HepG2 (cell line): ENCODE measurements at regions not wholly inside any gene's neighbourhood (a gene's known extent, or its start where the extent isn't known, plus 50 kb on each side); places are given as distances from the start of the nearest gene placed in this dataset.
"Not testable (repeated sequence)": the region's sequence is repeated elsewhere in the genome, so short reads cannot be mapped to it uniquely, and the experiment has no call there.

Experiments used
- ATAC-seq: fragments of 200-7000 bp; cut with Tn5 transposase; 3 replicates; pipeline ENCODE4 v1.9.1; 2020; ENCODE audit warnings: mild to moderate bottlenecking, moderate library complexity
- BruUV-seq: library from RNA; stranded (reverse); fragments of 400-500 nt; replicated peaks from 2 replicates; lab custom pipeline; 2021; lab: Mats Ljungman, UMichigan
- CTCF ChIA-PET: fragments of 300-600 bp; formaldehyde crosslinking; extraction: SDS; loops from one replicate; lab custom pipeline; 2021; ENCODE audit warnings: low total read pairs, inconsistent platforms, low intra/inter-chr PET ratio; lab: Yijun Ruan, JAX
- POLR2A ChIA-PET: fragments of 350-600 bp; sonication (Branson Sonifier 250); formaldehyde crosslinking; loops from one replicate; lab custom pipeline; 2020; ENCODE audit warnings: antibody characterized with exemption, inconsistent platforms; lab: Yijun Ruan, JAX
- DNase-seq: peaks from one replicate; pipeline ENCODE4 v3.0.0-alpha.2; 2015; ENCODE audit warnings: low spot score
- FAIRE-seq: peaks from 3 replicates; lab custom pipeline; 2011; peaks lifted over from hg19 to GRCh38; lab: Jason Lieb, UNC
- H2AFZ ChIP-seq: one replicate; pipeline ENCODE4 v1.6.1; 2011; ENCODE audit warnings: low read length, inconsistent platforms
- H3K27ac ChIP-seq: fragments of 300-600 bp; 3 replicates; pipeline ENCODE4 v1.8.0; 2011; ENCODE audit warnings: mixed run types, mild to moderate bottlenecking, mixed read lengths, low read length, inconsistent platforms; ENCODE audit not compliant: insufficient read depth; ENCODE audit errors: extremely low read length
- H3K27me3 ChIP-seq, 2 experiments: fragments of 200-600 bp in 1 of 2; 2 replicates in 1 of 2; 3 replicates in 1 of 2; pipeline versions ENCODE4 v1.6.0 to v1.8.0; 2011; ENCODE audit warnings: low read length in 2 of 2, mild to moderate bottlenecking in 2 of 2, moderate library complexity in 2 of 2, inconsistent platforms in 1 of 2; ENCODE audit not compliant: insufficient read depth in 2 of 2, control insufficient read depth in 1 of 2
- H3K36me3 ChIP-seq, 2 experiments: fragments of 200-600 bp in 1 of 2; replicated peaks in 1 of 2; 2 replicates in 1 of 2; 3 replicates in 1 of 2; pipeline versions ENCODE4 v1.5.1 to v1.8.0; 2011; ENCODE audit warnings: low read length in 2 of 2, inconsistent platforms in 1 of 2; ENCODE audit not compliant: insufficient read depth in 2 of 2, control insufficient read depth in 1 of 2
- H3K4me1 ChIP-seq: 2 replicates; pipeline ENCODE4 v1.5.1; 2012; ENCODE audit warnings: low read length, inconsistent platforms; ENCODE audit not compliant: insufficient read depth
- H3K4me2 ChIP-seq: 2 replicates; pipeline ENCODE4 v1.6.0; 2011; ENCODE audit warnings: low read depth, low read length, inconsistent platforms
- H3K4me3 ChIP-seq, 3 experiments: fragments of 200-600 bp in 1 of 3; sonication (generic), shearing (Covaris generic) in 1 of 3; replicated peaks in 1 of 3; 2 replicates each; pipeline ENCODE4 v1.5.1; 2011 to 2016; ENCODE audit warnings: low read length in 3 of 3, inconsistent platforms in 2 of 3, low read depth in 2 of 3, mild to moderate bottlenecking in 2 of 3, control low read depth in 1 of 3, mixed read lengths in 1 of 3; ENCODE audit not compliant: insufficient read depth in 1 of 3
- H3K79me2 ChIP-seq: one replicate; pipeline ENCODE4 v1.6.1; 2011; ENCODE audit warnings: low read length, inconsistent platforms; ENCODE audit not compliant: insufficient read depth
- H3K9ac ChIP-seq: 2 replicates; pipeline ENCODE4 v1.6.0; 2011; ENCODE audit warnings: mild to moderate bottlenecking, low read depth, low read length, inconsistent platforms; ENCODE audit not compliant: insufficient read depth
- H3K9me3 ChIP-seq: 2 replicates; pipeline ENCODE4 v1.5.1; 2012; ENCODE audit warnings: mild to moderate bottlenecking, low read length
- H4K20me1 ChIP-seq: 2 replicates; pipeline ENCODE4 v1.6.0; 2011; ENCODE audit warnings: inconsistent platforms, mild to moderate bottlenecking, low read length, moderate library complexity; ENCODE audit not compliant: insufficient read depth
- ATF7 ChIP-seq, 2 experiments: fragments of 450-650 bp in 1 of 2; sonication (generic) in 1 of 2; formaldehyde crosslinking in 1 of 2; IDR thresholded peaks; 2 replicates each; pipeline versions ENCODE4 v1.4.0 to v1.6.1; 2016 to 2020; ENCODE audit warnings: antibody characterized with exemption in 1 of 2, mild to moderate bottlenecking in 1 of 2, missing genetic modification reagents in 1 of 2
- CEBPB ChIP-seq: IDR thresholded peaks from 2 replicates; pipeline ENCODE4 v1.6.1; 2011; ENCODE audit warnings: low read depth, low read length, improper control_type of control experiment, borderline replicate concordance
- CEBPG ChIP-seq: IDR thresholded peaks from 2 replicates; pipeline ENCODE4 v1.6.1; 2016
- CREB1 ChIP-seq, 2 experiments: fragments of 450-650 bp in 1 of 2; IDR thresholded peaks; 2 replicates each; pipeline ENCODE4 v1.6.1; 2016 to 2017; ENCODE audit warnings: control low read depth in 1 of 2, mild to moderate bottlenecking in 1 of 2, missing compliant biosample characterization in 1 of 2, missing genetic modification characterization in 1 of 2
- ETV5 ChIP-seq: IDR thresholded peaks from 2 replicates; pipeline ENCODE4 v1.6.1; 2018; ENCODE audit warnings: missing biosample characterization, missing genetic modification reagents, inconsistent platforms, borderline replicate concordance
- RFX5 ChIP-seq: IDR thresholded peaks from 2 replicates; pipeline ENCODE4 v1.6.1; 2011; ENCODE audit warnings: low read depth, low read length, improper control_type of control experiment
- SNAPC2 ChIP-seq: sonication (generic); formaldehyde crosslinking; IDR thresholded peaks from 2 replicates; pipeline ENCODE4 v1.8.1; 2022; ENCODE audit warnings: mild to moderate bottlenecking, missing genetic modification reagents
- ZNF124 ChIP-seq: sonication (generic); formaldehyde crosslinking; IDR thresholded peaks from 2 replicates; pipeline ENCODE4 v1.4.0; 2020; ENCODE audit warnings: missing genetic modification reagents
- WGBS: methylation state at CpG from one replicate; pipeline ENCODE4 v1.1.6; 2017; ENCODE audit warnings: low lambda C conversion rate; 5-methylcytosine and 5-hydroxymethylcytosine counted together
- in situ Hi-C: cut with HindIII; loops from 2 replicates; pipeline ENCODE4 v1.10.0; 2017; ENCODE audit warnings: low pct_unique_long_range_greater_than_20kb; ENCODE audit not compliant: extremely low pct_ligation_motif_present
- intact Hi-C: fragments of 100-400 bp; cut with micrococcal nuclease; formaldehyde crosslinking; loops from one replicate; pipeline ENCODE4 v1.10.0; 2022; ENCODE audit not compliant: unreplicated experiment
- TF ChIP-seq, protein P1 (sequence below), 2 experiments: fragments of 450-650 bp in 1 of 2; sonication (generic) in 1 of 2; formaldehyde crosslinking; IDR thresholded peaks; 2 replicates each; pipeline versions ENCODE4 v1.5.0 to v1.8.0; 2020 to 2022; ENCODE audit warnings: mild to moderate bottlenecking in 1 of 2, missing genetic modification reagents in 1 of 2

DNA sequence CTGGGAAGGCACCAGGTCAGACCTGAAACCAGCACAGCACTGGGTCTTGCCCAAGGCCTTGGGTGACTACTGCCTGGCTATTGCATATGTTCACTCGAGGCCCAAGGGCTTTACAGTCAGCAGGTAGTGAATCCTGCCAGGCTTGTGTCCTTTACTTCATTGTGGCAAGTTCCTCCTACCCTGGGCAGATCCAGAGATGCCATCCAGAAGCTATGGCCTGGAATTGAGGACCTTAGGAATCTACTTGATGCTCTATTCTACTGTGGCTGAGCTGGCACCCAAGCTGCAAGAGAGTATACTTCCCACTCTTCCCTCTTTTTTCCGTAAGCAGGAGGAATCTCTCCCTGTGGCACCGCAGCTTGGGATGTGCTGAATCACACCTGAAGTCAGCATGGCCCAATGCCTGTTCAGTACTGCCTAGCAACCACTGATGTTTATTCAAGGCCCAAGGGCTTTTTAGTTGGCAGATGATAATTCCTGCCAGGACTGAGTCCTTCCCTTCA is 246.7 kb upstream of the CTBP2 start:
- CTCF ChIA-PET = no interaction called here
- POLR2A ChIA-PET = no interaction called here
- H3K27ac ChIP-seq = no peak overlapping the region
- no peak for DNase-seq
- WGBS = 0% methylated on average over 2 of the region's 3 CpGs
- peaks cover 0 to 7% of the 10 kb centered on the region in 2 experiments; a peak in 1 of 5 replicates for H3K27me3 ChIP-seq
- H4K20me1 ChIP-seq = no peaks in the 10 kb centered on the region
- in situ Hi-C loops (no loop called here), intact Hi-C loops (no loop called here)
- no peaks in the 10 kb centered on the region for H3K36me3 ChIP-seq
- no peak for TF ChIP-seq ETV5 (CRISPR knock-in tag)
- TF ChIP-seq SNAPC2 (CRISPR knock-in tag) = no peak
- TF ChIP-seq ZNF124 (CRISPR knock-in tag) = no peak
- TF ChIP-seq RFX5 = peak; percentile 14; the same call in 1 of the 2 replicates
- H3K9me3 ChIP-seq = no peaks in the 10 kb centered on the region
- no peak for ATAC-seq
- FAIRE-seq = no peak
- no peak overlapping the region for H3K9ac ChIP-seq
- no peak overlapping the region for H3K4me2 ChIP-seq
- H2AFZ ChIP-seq = no peak overlapping the region
- no peaks in the 10 kb centered on the region for H3K4me1 ChIP-seq
- H3K79me2 ChIP-seq = no peaks in the 10 kb centered on the region
- no peak overlapping the region for H3K4me3 ChIP-seq
- BruUV-seq = no TSS peak

DNA sequence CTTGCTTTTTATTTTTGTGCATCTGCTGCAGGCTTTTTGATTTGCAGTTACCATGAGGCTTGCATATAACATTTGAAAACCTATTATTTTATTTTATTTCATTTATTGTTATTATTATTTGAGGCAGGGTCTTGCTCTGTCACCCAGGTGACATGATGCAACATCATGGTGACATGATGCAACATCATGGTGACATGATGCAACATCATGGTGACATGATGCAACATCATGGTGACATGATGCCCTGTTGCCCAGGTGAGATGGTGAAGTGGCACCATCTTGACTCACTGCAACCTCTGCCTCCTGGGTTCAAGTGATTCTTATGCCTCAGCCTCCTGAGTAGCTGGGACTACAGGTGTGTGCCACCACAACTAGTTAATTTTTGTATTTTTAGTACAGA is 244.5 kb upstream of the CTBP2 start:
- FAIRE-seq; POLR2A ChIA-PET; H4K20me1 ChIP-seq; BruUV-seq; H3K27ac ChIP-seq; intact Hi-C loops; H3K9ac ChIP-seq; H3K4me1 ChIP-seq; H3K9me3 ChIP-seq; in situ Hi-C loops; DNase-seq; H3K4me2 ChIP-seq; H3K4me3 ChIP-seq; ATAC-seq; H3K79me2 ChIP-seq; CTCF ChIA-PET; H3K36me3 ChIP-seq; H3K27me3 ChIP-seq; H2AFZ ChIP-seq; TF ChIP-seq CREB1, ATF7 (CRISPR knock-in tag; IDR thresholded peaks at IDR 0.05): not testable (repeated sequence)
- TF ChIP-seq CREB1 (IDR thresholded peaks at IDR 0.05) (0 out of 2 replicates have a peak, but pooled peaks have one; percentile 5), ATF7 (IDR thresholded peaks at IDR 0.05) (peak; percentile 78), CEBPB (peak; percentile 92), CEBPG (CRISPR knock-in tag) (peak; percentile 86)
- TF ChIP-seq, protein P1, sequence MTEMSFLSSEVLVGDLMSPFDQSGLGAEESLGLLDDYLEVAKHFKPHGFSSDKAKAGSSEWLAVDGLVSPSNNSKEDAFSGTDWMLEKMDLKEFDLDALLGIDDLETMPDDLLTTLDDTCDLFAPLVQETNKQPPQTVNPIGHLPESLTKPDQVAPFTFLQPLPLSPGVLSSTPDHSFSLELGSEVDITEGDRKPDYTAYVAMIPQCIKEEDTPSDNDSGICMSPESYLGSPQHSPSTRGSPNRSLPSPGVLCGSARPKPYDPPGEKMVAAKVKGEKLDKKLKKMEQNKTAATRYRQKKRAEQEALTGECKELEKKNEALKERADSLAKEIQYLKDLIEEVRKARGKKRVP (CRISPR knock-in tag; IDR thresholded peaks at IDR 0.05) = peak; percentile 82 to 93
